H1 (cell line): ENCODE measurements at regions not wholly inside any gene's neighbourhood (a gene's known extent, or its start where the extent isn't known, plus 50 kb on each side); places are given as distances from the start of the nearest gene placed in this dataset.

Source experiments
- CHD2 ChIP-seq: IDR thresholded peaks from 2 replicates; pipeline ENCODE4 v1.6.1; 2012; ENCODE audit warnings: low read length, improper control_type of control experiment
- RFX5 ChIP-seq: IDR thresholded peaks from 2 replicates; pipeline ENCODE4 v1.6.1; 2011; ENCODE audit warnings: low read depth, low read length, improper control_type of control experiment, borderline replicate concordance
- SP1 ChIP-seq: IDR thresholded peaks from 2 replicates; pipeline ENCODE4 v1.6.1; 2011; ENCODE audit warnings: low read depth, low read length
- TAF1 ChIP-seq: IDR thresholded peaks from 2 replicates; pipeline ENCODE4 v1.6.1; 2011; ENCODE audit warnings: mild to moderate bottlenecking, low read depth, low read length
- TF ChIP-seq, protein P1 (sequence below), 3 experiments: IDR thresholded peaks; 1 replicate in 2 of 3; 2 replicates in 1 of 3; pipeline versions ENCODE4 v1.5.1 to v1.6.1; 2011; ENCODE audit warnings: low read length in 3 of 3, mild to moderate bottlenecking in 3 of 3, inconsistent platforms in 2 of 3, low read depth in 1 of 3, moderate library complexity in 1 of 3; ENCODE audit not compliant: insufficient read depth in 1 of 3; ENCODE audit errors: control extremely low read depth in 1 of 3
- TF ChIP-seq, protein P2 (sequence below): IDR thresholded peaks from 2 replicates; pipeline ENCODE4 v1.6.1; 2012; ENCODE audit warnings: inconsistent platforms

DNA sequence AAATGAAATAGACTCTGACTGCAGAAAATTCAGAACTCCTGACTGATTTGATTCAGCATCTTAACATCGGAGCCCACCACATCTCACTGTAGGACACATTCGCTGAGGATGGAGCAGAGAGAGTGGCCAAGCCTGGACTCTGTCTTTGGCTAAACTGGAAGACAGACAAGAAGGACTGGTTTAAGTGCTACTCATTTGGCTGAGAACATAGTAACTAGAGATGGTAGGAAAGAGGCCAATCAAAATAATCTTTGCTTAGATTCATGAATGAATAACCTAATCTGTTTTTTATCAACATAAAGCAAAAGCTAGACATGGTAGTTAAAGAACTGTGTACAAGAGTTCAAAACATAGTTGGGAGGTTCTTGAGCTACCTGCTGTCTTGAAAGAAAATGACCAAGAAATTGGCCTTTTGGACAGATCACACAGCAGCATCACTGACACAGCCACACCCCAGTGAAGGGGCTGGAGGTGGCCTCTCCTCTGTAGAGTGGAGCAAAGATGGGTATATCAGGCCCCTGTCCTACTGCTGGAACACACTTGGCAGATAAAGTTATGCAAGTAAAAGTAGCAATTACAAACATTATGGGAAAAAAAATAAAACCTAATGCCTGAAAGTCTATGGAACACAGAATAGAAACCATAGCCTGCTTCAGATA is 87.1 kb upstream of the NT5E start:
- TF ChIP-seq, protein P1, sequence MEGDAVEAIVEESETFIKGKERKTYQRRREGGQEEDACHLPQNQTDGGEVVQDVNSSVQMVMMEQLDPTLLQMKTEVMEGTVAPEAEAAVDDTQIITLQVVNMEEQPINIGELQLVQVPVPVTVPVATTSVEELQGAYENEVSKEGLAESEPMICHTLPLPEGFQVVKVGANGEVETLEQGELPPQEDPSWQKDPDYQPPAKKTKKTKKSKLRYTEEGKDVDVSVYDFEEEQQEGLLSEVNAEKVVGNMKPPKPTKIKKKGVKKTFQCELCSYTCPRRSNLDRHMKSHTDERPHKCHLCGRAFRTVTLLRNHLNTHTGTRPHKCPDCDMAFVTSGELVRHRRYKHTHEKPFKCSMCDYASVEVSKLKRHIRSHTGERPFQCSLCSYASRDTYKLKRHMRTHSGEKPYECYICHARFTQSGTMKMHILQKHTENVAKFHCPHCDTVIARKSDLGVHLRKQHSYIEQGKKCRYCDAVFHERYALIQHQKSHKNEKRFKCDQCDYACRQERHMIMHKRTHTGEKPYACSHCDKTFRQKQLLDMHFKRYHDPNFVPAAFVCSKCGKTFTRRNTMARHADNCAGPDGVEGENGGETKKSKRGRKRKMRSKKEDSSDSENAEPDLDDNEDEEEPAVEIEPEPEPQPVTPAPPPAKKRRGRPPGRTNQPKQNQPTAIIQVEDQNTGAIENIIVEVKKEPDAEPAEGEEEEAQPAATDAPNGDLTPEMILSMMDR (IDR thresholded peaks at IDR 0.05; ENCODE audit: control extremely low read depth in 1 of 3, insufficient read depth in 1 of 3, low read depth in 1 of 3, low read length in 3 of 3), result no peak
- TF ChIP-seq TAF1, result no peak
- TF ChIP-seq CHD2, result no peak
- TF ChIP-seq RFX5, result no peak
- TF ChIP-seq SP1, result no peak
- TF ChIP-seq, protein P2, sequence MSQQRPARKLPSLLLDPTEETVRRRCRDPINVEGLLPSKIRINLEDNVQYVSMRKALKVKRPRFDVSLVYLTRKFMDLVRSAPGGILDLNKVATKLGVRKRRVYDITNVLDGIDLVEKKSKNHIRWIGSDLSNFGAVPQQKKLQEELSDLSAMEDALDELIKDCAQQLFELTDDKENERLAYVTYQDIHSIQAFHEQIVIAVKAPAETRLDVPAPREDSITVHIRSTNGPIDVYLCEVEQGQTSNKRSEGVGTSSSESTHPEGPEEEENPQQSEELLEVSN, result no peak
